ENCODE measurements at regions not wholly inside any gene's neighbourhood (a gene's known extent, or its start where the extent isn't known, plus 50 kb on each side); places are given as distances from the start of the nearest gene placed in this dataset.

- no peak for DNase-seq (ENCODE audit: low read depth)
Measured at GRCh38 chr10:130799532-130799931, 512.0 kb downstream of the TCERG1L start.

GRCh38 chr10:130800281-130800680 lies 511.2 kb downstream of the TCERG1L start:
- DNase-seq (ENCODE audit: low read depth): no peak

GRCh38 chr10:130801276-130801675 lies 510.2 kb downstream of the TCERG1L start:
- DNase-seq (ENCODE audit: low read depth): no peak

- no peak for DNase-seq (ENCODE audit: low read depth)
Measured at GRCh38 chr10:130801784-130802183, 509.7 kb downstream of the TCERG1L start.

- DNase-seq (ENCODE audit: low read depth): no peak
Measured at GRCh38 chr10:130802301-130802700, 509.2 kb downstream of the TCERG1L start.

GRCh38 chr10:130804281-130804680 lies 507.2 kb downstream of the TCERG1L start:
- no peak for DNase-seq (ENCODE audit: low read depth)

- DNase-seq (ENCODE audit: low read depth): no peak
Measured at GRCh38 chr10:130804778-130805634, 506.5 kb downstream of the TCERG1L start.

GRCh38 chr10:130805635-130806030 lies 505.9 kb downstream of the TCERG1L start:
- DNase-seq (ENCODE audit: low read depth): no peak

GRCh38 chr10:130806426-130806825 lies 505.1 kb downstream of the TCERG1L start:
- DNase-seq (ENCODE audit: low read depth): no peak

- no peak for DNase-seq (ENCODE audit: low read depth)
Measured at GRCh38 chr10:130807096-130807495, 504.4 kb downstream of the TCERG1L start.

GRCh38 chr10:130807721-130808120 lies 503.8 kb downstream of the TCERG1L start:
- no peak for DNase-seq (ENCODE audit: low read depth)

GRCh38 chr10:130808243-130808642 lies 503.3 kb downstream of the TCERG1L start:
- no peak for DNase-seq (ENCODE audit: low read depth)

GRCh38 chr10:130808686-130809085 lies 502.8 kb downstream of the TCERG1L start:
- DNase-seq (ENCODE audit: low read depth): no peak

- no peak for DNase-seq (ENCODE audit: low read depth)
Measured at GRCh38 chr10:130809181-130809580, 502.3 kb downstream of the TCERG1L start.

GRCh38 chr10:130809761-130810515 lies 501.6 kb downstream of the TCERG1L start:
- DNase-seq (ENCODE audit: low read depth): no peak

GRCh38 chr10:130810856-130811255 lies 500.7 kb downstream of the TCERG1L start:
- DNase-seq (ENCODE audit: low read depth): no peak

- no peak for DNase-seq (ENCODE audit: low read depth)
Measured at GRCh38 chr10:130812381-130813148, 499.0 kb downstream of the TCERG1L start.

- DNase-seq (ENCODE audit: low read depth): no peak
Measured at GRCh38 chr10:130814610-130815009, 496.9 kb downstream of the TCERG1L start.

- DNase-seq (ENCODE audit: low read depth): no peak
Measured at GRCh38 chr10:130816116-130816901, 495.2 kb downstream of the TCERG1L start.

GRCh38 chr10:130817046-130817624 lies 494.4 kb downstream of the TCERG1L start:
- no peak for DNase-seq (ENCODE audit: low read depth)

GRCh38 chr10:130817674-130818073 lies 493.8 kb downstream of the TCERG1L start:
- no peak for DNase-seq (ENCODE audit: low read depth)
